ENCODE measurements at regions not wholly inside any gene's neighbourhood (a gene's known extent, or its start where the extent isn't known, plus 50 kb on each side); places are given as distances from the start of the nearest gene placed in this dataset.

GRCh38 chr6:14544666-14545065, 427.1 kb downstream of the CD83 start:
- Histone ChIP-seq H3K36me3 (ENCODE audit: low read length) (no peaks in the 10 kb centered on the region), H3K27me3 (ENCODE audit: low read length) (no peaks in the 10 kb centered on the region), H3K27ac (ENCODE audit: low read depth, low read length) (no peak overlapping the region), H3K9ac (ENCODE audit: low read length) (no peak overlapping the region), H3K9me2 (replicated peaks; ENCODE audit: insufficient read depth, low read length) (no peaks in the 10 kb centered on the region), H3F3A (ENCODE audit: insufficient read depth) (no peaks in the 10 kb centered on the region), H3K4me2 (ENCODE audit: low read depth, low read length, poor library complexity, severe bottlenecking) (no peak overlapping the region), H4K20me1 (ENCODE audit: low read depth, low read length) (no peaks in the 10 kb centered on the region), H3K4me3 (ENCODE audit: insufficient read depth, low read length, poor library complexity, severe bottlenecking) (no peak overlapping the region), H2AFZ (ENCODE audit: low read depth, low read length, severe bottlenecking) (no peak overlapping the region), H3K9me3 (ENCODE audit: insufficient read depth, low read length) (no peaks in the 10 kb centered on the region), H3K79me2 (ENCODE audit: insufficient read depth, low read length) (no peaks in the 10 kb centered on the region)
- TF ChIP-seq CTCF (IDR thresholded peaks at IDR 0.05; ENCODE audit: insufficient read depth, low read length, poor library complexity, severe bottlenecking) (no peak), EZH2phosphoT487 (conservative IDR thresholded peaks at IDR 0.05; ENCODE audit: low read length) (no peak)

- no peak overlapping the region for H3K4me3 ChIP-seq (ENCODE audit: insufficient read depth, low read length, poor library complexity, severe bottlenecking)
- no peak overlapping the region for H3K9ac ChIP-seq (ENCODE audit: low read length)
- no peaks in the 10 kb centered on the region for H3F3A ChIP-seq (ENCODE audit: insufficient read depth)
- no peaks in the 10 kb centered on the region for H3K79me2 ChIP-seq (ENCODE audit: insufficient read depth, low read length)
- no peaks in the 10 kb centered on the region for H3K36me3 ChIP-seq (ENCODE audit: low read length)
- no peaks in the 10 kb centered on the region for H3K9me3 ChIP-seq (ENCODE audit: insufficient read depth, low read length)
- H4K20me1 ChIP-seq (ENCODE audit: low read depth, low read length), result no peaks in the 10 kb centered on the region
- no peak overlapping the region for H2AFZ ChIP-seq (ENCODE audit: low read depth, low read length, severe bottlenecking)
- no peaks in the 10 kb centered on the region for H3K27me3 ChIP-seq (ENCODE audit: low read length)
- H3K9me2 ChIP-seq (replicated peaks; ENCODE audit: insufficient read depth, low read length), result no peaks in the 10 kb centered on the region
- no peak for TF ChIP-seq EZH2phosphoT487 (conservative IDR thresholded peaks at IDR 0.05; ENCODE audit: low read length)
- no peak overlapping the region for H3K4me2 ChIP-seq (ENCODE audit: low read depth, low read length, poor library complexity, severe bottlenecking)
- no peak overlapping the region for H3K27ac ChIP-seq (ENCODE audit: low read depth, low read length)
Observed at GRCh38 chr6:14545496-14545895, 427.9 kb downstream of the CD83 start.

GRCh38 chr6:14546036-14546435, 428.5 kb downstream of the CD83 start:
- no peak overlapping the region for H3K27ac ChIP-seq (ENCODE audit: low read depth, low read length)
- H3F3A ChIP-seq (ENCODE audit: insufficient read depth), result no peaks in the 10 kb centered on the region
- no peaks in the 10 kb centered on the region for H4K20me1 ChIP-seq (ENCODE audit: low read depth, low read length)
- no peaks in the 10 kb centered on the region for H3K9me2 ChIP-seq (replicated peaks; ENCODE audit: insufficient read depth, low read length)
- no peak overlapping the region for H3K9ac ChIP-seq (ENCODE audit: low read length)
- TF ChIP-seq CTCF (IDR thresholded peaks at IDR 0.05; ENCODE audit: insufficient read depth, low read length, poor library complexity, severe bottlenecking) (no peak), EZH2phosphoT487 (conservative IDR thresholded peaks at IDR 0.05; ENCODE audit: low read length) (no peak)
- no peak overlapping the region for H3K4me2 ChIP-seq (ENCODE audit: low read depth, low read length, poor library complexity, severe bottlenecking)
- no peaks in the 10 kb centered on the region for H3K27me3 ChIP-seq (ENCODE audit: low read length)
- no peaks in the 10 kb centered on the region for H3K79me2 ChIP-seq (ENCODE audit: insufficient read depth, low read length)
- no peaks in the 10 kb centered on the region for H3K36me3 ChIP-seq (ENCODE audit: low read length)
- no peaks in the 10 kb centered on the region for H3K9me3 ChIP-seq (ENCODE audit: insufficient read depth, low read length)
- no peak overlapping the region for H3K4me3 ChIP-seq (ENCODE audit: insufficient read depth, low read length, poor library complexity, severe bottlenecking)
- H2AFZ ChIP-seq (ENCODE audit: low read depth, low read length, severe bottlenecking), result no peak overlapping the region

- H3K9ac ChIP-seq (ENCODE audit: low read length), result no peak overlapping the region
- no peak overlapping the region for H3K27ac ChIP-seq (ENCODE audit: low read depth, low read length)
- no peaks in the 10 kb centered on the region for H4K20me1 ChIP-seq (ENCODE audit: low read depth, low read length)
- no peaks in the 10 kb centered on the region for H3K9me3 ChIP-seq (ENCODE audit: insufficient read depth, low read length)
- H2AFZ ChIP-seq (ENCODE audit: low read depth, low read length, severe bottlenecking), result no peak overlapping the region
- H3K36me3 ChIP-seq (ENCODE audit: low read length), result no peaks in the 10 kb centered on the region
- H3K9me2 ChIP-seq (replicated peaks; ENCODE audit: insufficient read depth, low read length), result no peaks in the 10 kb centered on the region
- H3K4me2 ChIP-seq (ENCODE audit: low read depth, low read length, poor library complexity, severe bottlenecking), result no peak overlapping the region
- H3K79me2 ChIP-seq (ENCODE audit: insufficient read depth, low read length), result no peaks in the 10 kb centered on the region
- no peak overlapping the region for H3K4me3 ChIP-seq (ENCODE audit: insufficient read depth, low read length, poor library complexity, severe bottlenecking)
- no peaks in the 10 kb centered on the region for H3K27me3 ChIP-seq (ENCODE audit: low read length)
- no peak for TF ChIP-seq CTCF (IDR thresholded peaks at IDR 0.05; ENCODE audit: insufficient read depth, low read length, poor library complexity, severe bottlenecking)
- no peak for TF ChIP-seq EZH2phosphoT487 (conservative IDR thresholded peaks at IDR 0.05; ENCODE audit: low read length)
- no peaks in the 10 kb centered on the region for H3F3A ChIP-seq (ENCODE audit: insufficient read depth)
Observed at GRCh38 chr6:14547284-14547998, 429.9 kb downstream of the CD83 start.
